ENCODE measurements at regions not wholly inside any gene's neighbourhood (a gene's known extent, or its start where the extent isn't known, plus 50 kb on each side); places are given as distances from the start of the nearest gene placed in this dataset.
"Not testable (repeated sequence)": the region's sequence is repeated elsewhere in the genome, so short reads cannot be mapped to it uniquely, and the experiment has no call there.

DNA sequence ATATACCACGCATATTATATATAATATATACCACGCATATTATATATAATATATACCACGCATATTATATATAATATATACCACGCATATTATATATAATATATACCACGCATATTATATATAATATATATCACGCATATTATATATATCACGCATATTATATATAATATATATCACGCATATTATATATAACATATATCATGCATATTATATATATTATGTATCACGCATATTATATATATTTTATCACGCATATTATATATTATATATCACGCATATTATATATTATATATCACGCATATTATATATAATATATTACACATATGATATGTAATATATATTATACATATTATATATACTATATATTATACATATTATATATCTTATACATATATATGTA lies 1283.0 kb downstream of the EFNA5 start:
- not testable (repeated sequence) for TF ChIP-seq CTCF (IDR thresholded peaks at IDR 0.05; ENCODE audit: poor library complexity); EZH2phosphoT487 (IDR thresholded peaks at IDR 0.05; ENCODE audit: low read depth, severe bottlenecking, unreplicated experiment)
